HEK293T (cell line): ENCODE measurements at regions not wholly inside any gene's neighbourhood (a gene's known extent, or its start where the extent isn't known, plus 50 kb on each side); places are given as distances from the start of the nearest gene placed in this dataset.

ENCODE experiments used
- ARNT ChIP-seq: fragments of 450-650 bp; IDR thresholded peaks from 2 replicates; pipeline ENCODE4 v1.6.1; 2017; ENCODE audit warnings: mild to moderate bottlenecking
- BHLHE40 ChIP-seq: fragments of 450-650 bp; IDR thresholded peaks from 2 replicates; pipeline ENCODE4 v1.6.1; 2016; ENCODE audit warnings: mild to moderate bottlenecking, moderate library complexity, borderline replicate concordance
- ELF4 ChIP-seq: fragments of 450-650 bp; IDR thresholded peaks from 2 replicates; pipeline ENCODE4 v1.6.1; 2017; ENCODE audit warnings: antibody characterized with exemption
- HDGF ChIP-seq: fragments of 450-650 bp; IDR thresholded peaks from 2 replicates; pipeline ENCODE4 v1.6.1; 2017; ENCODE audit warnings: antibody characterized with exemption, borderline replicate concordance
- L3MBTL2 ChIP-seq: fragments of 450-650 bp; conservative IDR thresholded peaks from 2 replicates; pipeline ENCODE4 v1.6.1; 2016; ENCODE audit warnings: mild to moderate bottlenecking
- NFRKB ChIP-seq: fragments of 450-650 bp; IDR thresholded peaks from 2 replicates; pipeline ENCODE4 v1.6.1; 2016; ENCODE audit warnings: mild to moderate bottlenecking, moderate library complexity
- SP1 ChIP-seq: fragments of 450-650 bp; IDR thresholded peaks from 2 replicates; pipeline ENCODE4 v1.6.1; 2017
- SUZ12 ChIP-seq: fragments of 450-650 bp; IDR thresholded peaks from 2 replicates; pipeline ENCODE4 v1.6.1; 2016; ENCODE audit warnings: mild to moderate bottlenecking
- ZNF384 ChIP-seq: fragments of 450-650 bp; IDR thresholded peaks from 2 replicates; pipeline ENCODE4 v1.6.1; 2016

GRCh38 chr5:31036411-31036810 is 157.1 kb upstream of the CDH6 start:
- no peak for TF ChIP-seq L3MBTL2
- TF ChIP-seq SUZ12 = no peak
- TF ChIP-seq SP1 = no peak
- TF ChIP-seq ELF4 = no peak
- no peak for TF ChIP-seq NFRKB
- TF ChIP-seq BHLHE40 = no peak
- no peak for TF ChIP-seq ARNT
- TF ChIP-seq ZNF384 = no peak
- TF ChIP-seq HDGF = no peak
